ENCODE measurements at regions not wholly inside any gene's neighbourhood (a gene's known extent, or its start where the extent isn't known, plus 50 kb on each side); places are given as distances from the start of the nearest gene placed in this dataset.

GRCh38 chr1:244937099-244937498, 72.8 kb upstream of the HNRNPU start:
- TF ChIP-seq CTCF (IDR thresholded peaks at IDR 0.05) (no peak), EZH2 (IDR thresholded peaks at IDR 0.05) (no peak)
